H1 (cell line): ENCODE measurements at regions not wholly inside any gene's neighbourhood (a gene's known extent, or its start where the extent isn't known, plus 50 kb on each side); places are given as distances from the start of the nearest gene placed in this dataset.

Experiments
- CTCF ChIA-PET: fragments of 300-600 bp; sonication (Branson Sonifier 250); formaldehyde crosslinking; loops from one replicate; lab custom pipeline; 2021; ENCODE audit not compliant: partially characterized antibody; lab: Charles Lee
- POLR2A ChIA-PET: fragments of 300-600 bp; sonication (Branson Sonifier 250); formaldehyde crosslinking; loops from one replicate; lab custom pipeline; 2021; ENCODE audit warnings: inconsistent platforms; ENCODE audit not compliant: partially characterized antibody; lab: Charles Lee
- DNase-seq, 2 experiments: peaks; one replicate each; pipeline versions ENCODE4 v3.0.0 to v3.0.0-alpha.2; 2010 to 2022; ENCODE audit warnings: low spot score in 2 of 2, low read depth in 1 of 2, mixed read lengths in 1 of 2
- FAIRE-seq: peaks from 2 replicates; lab custom pipeline; 2011; peaks lifted over from hg19 to GRCh38; lab: Jason Lieb, UNC
- H2AFZ ChIP-seq: 2 replicates; pipeline ENCODE4 v1.8.1; 2012; ENCODE audit warnings: low read length, inconsistent platforms
- H2AK5ac ChIP-seq: 2 replicates; pipeline ENCODE4 v1.6.1; 2013; ENCODE audit warnings: low read depth, low read length
- H2BK120ac ChIP-seq: replicated peaks from 2 replicates; pipeline ENCODE3; 2013; ENCODE audit warnings: low read depth, low read length, inconsistent platforms
- H2BK12ac ChIP-seq: 2 replicates; pipeline ENCODE4 v1.6.1; 2013; ENCODE audit warnings: low read depth, low read length
- H2BK15ac ChIP-seq: 2 replicates; pipeline ENCODE4 v1.6.1; 2013; ENCODE audit warnings: low read length
- H2BK20ac ChIP-seq: 2 replicates; pipeline ENCODE4 v1.6.1; 2013; ENCODE audit warnings: low read length
- H2BK5ac ChIP-seq: 2 replicates; pipeline ENCODE4 v1.6.1; 2013; ENCODE audit warnings: low read depth, low read length
- H3K14ac ChIP-seq: 2 replicates; pipeline ENCODE4 v1.6.1; 2013; ENCODE audit warnings: inconsistent platforms; ENCODE audit not compliant: insufficient read length
- H3K18ac ChIP-seq: 2 replicates; pipeline ENCODE4 v1.6.1; 2013; ENCODE audit warnings: low read length; ENCODE audit errors: extremely low read depth
- H3K23ac ChIP-seq: 2 replicates; pipeline ENCODE4 v1.6.1; 2013; ENCODE audit warnings: inconsistent platforms; ENCODE audit not compliant: insufficient read length
- H3K23me2 ChIP-seq: 2 replicates; pipeline ENCODE4 v1.6.1; 2013; ENCODE audit warnings: low read depth, low read length
- H3K27ac ChIP-seq: 2 replicates; pipeline ENCODE4 v1.6.1; 2011; ENCODE audit warnings: low read depth, low read length, inconsistent platforms
- H3K27me3 ChIP-seq, 4 experiments: replicated peaks in 1 of 4; 1 replicate in 1 of 4; 2 replicates in 3 of 4; pipeline versions ENCODE4 v1.6.1 to v1.8.1; 2011 to 2013; ENCODE audit warnings: low read length in 3 of 4, mild to moderate bottlenecking in 3 of 4, inconsistent platforms in 2 of 4, mixed read lengths in 2 of 4, moderate library complexity in 1 of 4; ENCODE audit not compliant: control insufficient read depth in 3 of 4, insufficient read depth in 3 of 4; ENCODE audit errors: extremely low read depth in 1 of 4
- H3K36me3 ChIP-seq, 4 experiments: 2 replicates each; pipeline versions ENCODE4 v1.6.1 to v1.8.1; 2011 to 2013; ENCODE audit warnings: mild to moderate bottlenecking in 4 of 4, low read length in 3 of 4, moderate library complexity in 2 of 4, control low read depth in 1 of 4, inconsistent platforms in 1 of 4; ENCODE audit not compliant: insufficient read depth in 4 of 4, control insufficient read depth in 2 of 4
- H3K4ac ChIP-seq: replicated peaks from 2 replicates; pipeline ENCODE3; 2013; ENCODE audit warnings: low read length, low read depth, mixed read lengths, inconsistent platforms; ENCODE audit not compliant: insufficient read length
- H3K4me1 ChIP-seq, 4 experiments: replicated peaks in 1 of 4; 1 replicate in 1 of 4; 2 replicates in 3 of 4; pipeline versions ENCODE4 v1.6.1 to v1.8.1; 2011 to 2013; ENCODE audit warnings: low read length in 3 of 4, inconsistent platforms in 2 of 4, mixed read lengths in 1 of 4; ENCODE audit not compliant: insufficient read depth in 4 of 4, control insufficient read depth in 3 of 4
- H3K4me2 ChIP-seq, 2 experiments: 2 replicates each; pipeline versions ENCODE4 v1.6.1 to v1.8.1; 2011 to 2013; ENCODE audit warnings: low read depth in 2 of 2, low read length in 2 of 2, control low read depth in 1 of 2, inconsistent platforms in 1 of 2, mild to moderate bottlenecking in 1 of 2; ENCODE audit not compliant: insufficient read depth in 1 of 2
- H3K4me3 ChIP-seq, 4 experiments: fragments of 200-600, 300-600 bp in 1 of 4; sonication (generic), shearing (Covaris generic), sonication (Bioruptor Twin) in 1 of 4; 2 replicates each; pipeline versions ENCODE4 v1.5.1 to v1.8.1; 2011 to 2016; ENCODE audit warnings: low read length in 4 of 4, low read depth in 3 of 4, control low read depth in 2 of 4, inconsistent platforms in 2 of 4, mild to moderate bottlenecking in 2 of 4, mixed read lengths in 1 of 4, moderate library complexity in 1 of 4; ENCODE audit not compliant: insufficient read depth in 2 of 4; ENCODE audit errors: extremely low read depth in 1 of 4
- H3K56ac ChIP-seq: replicated peaks from 2 replicates; pipeline ENCODE3; 2013; ENCODE audit warnings: low read depth, mild to moderate bottlenecking, mixed read lengths, low read length, inconsistent platforms; ENCODE audit not compliant: insufficient read length
- H3K79me1 ChIP-seq: 2 replicates; pipeline ENCODE4 v1.6.1; 2013; ENCODE audit warnings: low read depth, low read length, control low read depth
- H3K79me2 ChIP-seq, 2 experiments: 2 replicates each; pipeline versions ENCODE4 v1.6.1 to v1.8.1; 2012 to 2013; ENCODE audit warnings: low read length in 2 of 2, mild to moderate bottlenecking in 2 of 2, inconsistent platforms in 1 of 2; ENCODE audit not compliant: insufficient read depth in 2 of 2, control insufficient read depth in 1 of 2
- H3K9ac ChIP-seq, 4 experiments: replicated peaks in 1 of 4; 1 replicate in 1 of 4; 2 replicates in 3 of 4; pipeline versions ENCODE4 v1.6.1 to v1.8.1; 2011 to 2013; ENCODE audit warnings: low read depth in 3 of 4, low read length in 3 of 4, control low read depth in 2 of 4, mild to moderate bottlenecking in 2 of 4, moderate library complexity in 2 of 4, inconsistent platforms in 1 of 4; ENCODE audit errors: extremely low read depth in 1 of 4
- H3K9me3 ChIP-seq, 2 experiments: 2 replicates each; pipeline versions ENCODE4 v1.6.1 to v1.8.1; 2012 to 2013; ENCODE audit warnings: mild to moderate bottlenecking in 2 of 2, moderate library complexity in 2 of 2, control low read depth in 1 of 2, inconsistent platforms in 1 of 2, low read depth in 1 of 2, low read length in 1 of 2, mixed read lengths in 1 of 2; ENCODE audit not compliant: insufficient read depth in 2 of 2
- H4K20me1 ChIP-seq, 2 experiments: replicated peaks in 1 of 2; 2 replicates each; pipeline versions ENCODE3 to v1.8.1; 2011 to 2013; ENCODE audit warnings: inconsistent platforms in 2 of 2, low read length in 2 of 2, mild to moderate bottlenecking in 1 of 2; ENCODE audit not compliant: insufficient read depth in 2 of 2, control insufficient read depth in 1 of 2
- H4K5ac ChIP-seq: 2 replicates; pipeline ENCODE4 v1.6.1; 2013; ENCODE audit warnings: low read length, low read depth, mixed read lengths, inconsistent platforms; ENCODE audit not compliant: insufficient read length
- H4K8ac ChIP-seq: 2 replicates; pipeline ENCODE4 v1.8.0; 2013; ENCODE audit warnings: mild to moderate bottlenecking, moderate library complexity, low read length, inconsistent platforms; ENCODE audit not compliant: insufficient read depth; ENCODE audit errors: extremely low read depth
- H4K91ac ChIP-seq: replicated peaks from 2 replicates; pipeline ENCODE3; 2013; ENCODE audit warnings: low read length, mixed read lengths, inconsistent platforms; ENCODE audit not compliant: insufficient read length
- ZNF274 ChIP-seq: IDR thresholded peaks from 2 replicates; pipeline ENCODE4 v1.7.0; 2012; ENCODE audit warnings: low read length, borderline replicate concordance; ENCODE audit errors: extremely low read depth
- WGBS, 2 experiments: shearing (Covaris generic) in 1 of 2; methylation state at CpG; one replicate each; pipeline versions ENCODE4 v1.1.6 to v1.1.7; 2013 to 2015; ENCODE audit warnings: low lambda C conversion rate in 2 of 2, mixed read lengths in 2 of 2, inconsistent platforms in 1 of 2, low coverage in 1 of 2, missing lambda C conversion rate in 1 of 2; ENCODE audit not compliant: insufficient replicate concordance in 2 of 2, insufficient coverage in 1 of 2, insufficient read length in 1 of 2; ENCODE audit errors: extremely low coverage in 1 of 2, missing lambda C conversion rate in 1 of 2; 5-methylcytosine and 5-hydroxymethylcytosine counted together

DNA sequence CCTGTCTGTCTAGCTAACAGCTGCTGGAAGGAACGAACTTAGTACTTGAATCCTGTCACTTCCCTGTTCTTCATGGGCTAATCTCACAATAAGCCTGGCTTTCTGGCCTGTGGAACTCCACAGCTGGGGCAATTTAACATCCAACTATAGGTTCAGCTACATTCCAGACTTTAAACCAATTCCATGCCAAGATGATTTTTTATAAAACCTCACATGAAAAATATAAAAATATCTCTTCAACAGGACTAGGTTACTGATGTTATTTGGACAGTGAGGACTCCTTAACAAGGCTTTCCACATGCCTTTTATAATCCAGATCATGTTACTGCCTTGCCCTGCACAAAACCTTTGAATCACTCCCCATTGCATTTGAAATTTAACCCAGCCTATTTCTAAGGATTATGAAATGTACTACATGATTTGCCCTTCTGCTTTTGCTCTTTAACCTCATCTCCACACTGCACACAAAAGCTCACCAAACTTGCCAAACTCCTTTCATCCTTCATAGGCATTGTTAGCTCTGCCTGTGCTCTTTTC lies 863.2 kb upstream of the CHAC2 start:
- no peak overlapping the region for H2AFZ ChIP-seq
- H2BK120ac ChIP-seq = no peak overlapping the region
- FAIRE-seq (no peak), DNase-seq (no peak)
- WGBS, 2 experiments = 89% methylated on average over 1 of the region's 1 CpG; no CpG with 5 or more reads in 1 of the 2 experiments
- H2AK5ac ChIP-seq = no peak overlapping the region
- H3K4me2 ChIP-seq = no peak overlapping the region
- no peak overlapping the region for H2BK15ac ChIP-seq
- H2BK12ac ChIP-seq = no peak overlapping the region
- H3K4ac ChIP-seq = no peak overlapping the region
- H4K5ac ChIP-seq = no peak overlapping the region
- no peak overlapping the region for H3K14ac ChIP-seq
- H3K36me3 ChIP-seq = peaks cover 0 to 4% (median 0%) of the 10 kb centered on the region in 4 experiments; a peak in 1 of 8 replicates
- H3K23me2 ChIP-seq = no peaks in the 10 kb centered on the region
- no peak for TF ChIP-seq ZNF274
- TF ChIP-seq, all 59 proteins: peak for 0
- Histone ChIP-seq H2BK5ac (no peak overlapping the region), H4K20me1 (no peaks in the 10 kb centered on the region), H3K23ac (no peak overlapping the region), H3K79me2 (no peaks in the 10 kb centered on the region), H3K4me3 (no peak overlapping the region), H3K79me1 (no peaks in the 10 kb centered on the region), H4K91ac (no peak overlapping the region), H3K27ac (no peak overlapping the region), H3K4me1 (no peaks in the 10 kb centered on the region), H3K27me3 (no peaks in the 10 kb centered on the region), H3K9me3 (peaks cover 2 to 10% of the 10 kb centered on the region in 2 experiments; a peak in 1 of 4 replicates), H3K9ac (no peak overlapping the region), H3K56ac (no peak overlapping the region), H4K8ac (no peak overlapping the region), H2BK20ac (no peak overlapping the region), H3K18ac (no peak overlapping the region)
- POLR2A ChIA-PET = no interaction called here
- CTCF ChIA-PET = interaction anchor here (0.6 kb wide), 1 partner anchor 71 kb away, joined by 3 read pairs; no protein-coding TSS in a partner anchor
